WTC11 (cell line): ENCODE measurements at regions not wholly inside any gene's neighbourhood (a gene's known extent, or its start where the extent isn't known, plus 50 kb on each side); places are given as distances from the start of the nearest gene placed in this dataset.

ENCODE experiments used
- IRF2 ChIP-seq: sonication (generic); formaldehyde crosslinking; IDR thresholded peaks from 2 replicates; pipeline ENCODE4 v1.8.0; 2022; ENCODE audit warnings: low read depth, missing genetic modification reagents, borderline replicate concordance
- ZNF121 ChIP-seq: sonication (generic); formaldehyde crosslinking; IDR thresholded peaks from 2 replicates; pipeline ENCODE4 v1.8.0; 2023; ENCODE audit warnings: missing genetic modification reagents
- TF ChIP-seq, protein P1 (sequence below): fragments of 200-600 bp; IDR thresholded peaks from 2 replicates; pipeline ENCODE4 v1.8.0; 2022; ENCODE audit warnings: antibody characterized with exemption
- TF ChIP-seq, protein P2 (sequence below): sonication (generic); formaldehyde crosslinking; IDR thresholded peaks from 2 replicates; pipeline ENCODE4 v1.8.1; 2022; ENCODE audit warnings: mild to moderate bottlenecking, moderate library complexity, missing genetic modification reagents
- TF ChIP-seq, protein P3 (sequence below): sonication (generic); formaldehyde crosslinking; IDR thresholded peaks from 2 replicates; pipeline ENCODE4 v1.8.1; 2023; ENCODE audit warnings: mild to moderate bottlenecking, missing genetic modification reagents, moderate library complexity

DNA sequence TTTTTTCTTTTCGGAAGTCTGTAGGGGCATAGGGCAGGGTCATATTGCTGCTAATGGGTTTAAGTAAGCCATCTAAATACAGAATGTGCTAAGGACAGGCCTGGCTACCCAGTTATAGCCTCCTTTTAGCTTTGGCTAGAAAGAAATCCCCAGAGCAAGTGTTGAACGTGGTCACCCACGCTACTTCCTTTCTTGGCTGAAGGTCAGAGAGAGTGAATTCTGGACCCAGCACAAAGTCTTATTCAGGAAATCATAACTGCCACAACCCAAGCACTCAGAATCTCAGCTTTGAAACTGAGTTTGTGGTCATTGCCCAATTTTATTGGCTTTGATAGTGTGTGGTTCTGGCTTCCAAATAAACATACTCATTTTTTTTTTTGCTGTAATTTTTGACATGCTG is 542.1 kb upstream of the ATP2B1 start:
- TF ChIP-seq, protein P1, sequence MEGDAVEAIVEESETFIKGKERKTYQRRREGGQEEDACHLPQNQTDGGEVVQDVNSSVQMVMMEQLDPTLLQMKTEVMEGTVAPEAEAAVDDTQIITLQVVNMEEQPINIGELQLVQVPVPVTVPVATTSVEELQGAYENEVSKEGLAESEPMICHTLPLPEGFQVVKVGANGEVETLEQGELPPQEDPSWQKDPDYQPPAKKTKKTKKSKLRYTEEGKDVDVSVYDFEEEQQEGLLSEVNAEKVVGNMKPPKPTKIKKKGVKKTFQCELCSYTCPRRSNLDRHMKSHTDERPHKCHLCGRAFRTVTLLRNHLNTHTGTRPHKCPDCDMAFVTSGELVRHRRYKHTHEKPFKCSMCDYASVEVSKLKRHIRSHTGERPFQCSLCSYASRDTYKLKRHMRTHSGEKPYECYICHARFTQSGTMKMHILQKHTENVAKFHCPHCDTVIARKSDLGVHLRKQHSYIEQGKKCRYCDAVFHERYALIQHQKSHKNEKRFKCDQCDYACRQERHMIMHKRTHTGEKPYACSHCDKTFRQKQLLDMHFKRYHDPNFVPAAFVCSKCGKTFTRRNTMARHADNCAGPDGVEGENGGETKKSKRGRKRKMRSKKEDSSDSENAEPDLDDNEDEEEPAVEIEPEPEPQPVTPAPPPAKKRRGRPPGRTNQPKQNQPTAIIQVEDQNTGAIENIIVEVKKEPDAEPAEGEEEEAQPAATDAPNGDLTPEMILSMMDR, result no peak
- TF ChIP-seq ZNF121 (CRISPR knock-in tag) (no peak), IRF2 (CRISPR knock-in tag) (no peak)
- TF ChIP-seq, protein P2, sequence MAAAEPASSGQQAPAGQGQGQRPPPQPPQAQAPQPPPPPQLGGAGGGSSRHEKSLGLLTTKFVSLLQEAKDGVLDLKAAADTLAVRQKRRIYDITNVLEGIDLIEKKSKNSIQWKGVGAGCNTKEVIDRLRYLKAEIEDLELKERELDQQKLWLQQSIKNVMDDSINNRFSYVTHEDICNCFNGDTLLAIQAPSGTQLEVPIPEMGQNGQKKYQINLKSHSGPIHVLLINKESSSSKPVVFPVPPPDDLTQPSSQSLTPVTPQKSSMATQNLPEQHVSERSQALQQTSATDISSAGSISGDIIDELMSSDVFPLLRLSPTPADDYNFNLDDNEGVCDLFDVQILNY (CRISPR knock-in tag), result no peak
- TF ChIP-seq, protein P3, sequence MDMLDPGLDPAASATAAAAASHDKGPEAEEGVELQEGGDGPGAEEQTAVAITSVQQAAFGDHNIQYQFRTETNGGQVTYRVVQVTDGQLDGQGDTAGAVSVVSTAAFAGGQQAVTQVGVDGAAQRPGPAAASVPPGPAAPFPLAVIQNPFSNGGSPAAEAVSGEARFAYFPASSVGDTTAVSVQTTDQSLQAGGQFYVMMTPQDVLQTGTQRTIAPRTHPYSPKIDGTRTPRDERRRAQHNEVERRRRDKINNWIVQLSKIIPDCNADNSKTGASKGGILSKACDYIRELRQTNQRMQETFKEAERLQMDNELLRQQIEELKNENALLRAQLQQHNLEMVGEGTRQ (CRISPR knock-in tag), result no peak
